Mesendoderm (in vitro differentiated cells): ENCODE measurements at regions not wholly inside any gene's neighbourhood (a gene's known extent, or its start where the extent isn't known, plus 50 kb on each side); places are given as distances from the start of the nearest gene placed in this dataset.

ENCODE experiments used
- DNase-seq: peaks from one replicate; pipeline ENCODE4 v3.0.0; 2013
- H2AK5ac ChIP-seq: 2 replicates; pipeline ENCODE4 v1.6.1; 2013; ENCODE audit warnings: low read length, inconsistent platforms
- H2BK120ac ChIP-seq: 2 replicates; pipeline ENCODE4 v1.6.1; 2013; ENCODE audit warnings: low read depth, mild to moderate bottlenecking, low read length, moderate library complexity, mixed read lengths
- H2BK15ac ChIP-seq: replicated peaks from 2 replicates; pipeline ENCODE4 v1.6.1; 2013; ENCODE audit warnings: low read depth, mild to moderate bottlenecking, moderate library complexity
- H2BK5ac ChIP-seq: 2 replicates; pipeline ENCODE4 v1.6.1; 2013; ENCODE audit warnings: low read length, inconsistent platforms
- H3K18ac ChIP-seq: 2 replicates; pipeline ENCODE4 v1.6.1; 2013; ENCODE audit warnings: mild to moderate bottlenecking, low read length, mixed read lengths
- H3K23ac ChIP-seq: one replicate; pipeline ENCODE4 v1.6.1; 2013; ENCODE audit warnings: low read length
- H3K27ac ChIP-seq: 2 replicates; pipeline ENCODE4 v1.5.1; 2013; ENCODE audit warnings: low read depth, mild to moderate bottlenecking, inconsistent platforms, low read length, moderate library complexity
- H3K27me3 ChIP-seq: 2 replicates; pipeline ENCODE4 v1.6.1; 2013; ENCODE audit warnings: low read length, control low read depth, mild to moderate bottlenecking, inconsistent platforms; ENCODE audit not compliant: insufficient read depth, poor library complexity
- H3K36me3 ChIP-seq: 2 replicates; pipeline ENCODE4 v1.6.1; 2013; ENCODE audit warnings: low read length, inconsistent platforms; ENCODE audit not compliant: control insufficient read depth, insufficient read depth
- H3K4ac ChIP-seq: one replicate; pipeline ENCODE4 v1.6.1; 2013; ENCODE audit warnings: low read depth, mild to moderate bottlenecking, low read length, moderate library complexity
- H3K4me1 ChIP-seq: 2 replicates; pipeline ENCODE4 v1.6.1; 2013; ENCODE audit warnings: low read depth, low read length, inconsistent platforms; ENCODE audit not compliant: control insufficient read depth
- H3K4me2 ChIP-seq: 2 replicates; pipeline ENCODE4 v1.6.1; 2013; ENCODE audit warnings: low read length
- H3K4me3 ChIP-seq: 2 replicates; pipeline ENCODE4 v1.5.1; 2013; ENCODE audit warnings: mild to moderate bottlenecking, low read length
- H3K56ac ChIP-seq: one replicate; pipeline ENCODE4 v1.6.1; 2013; ENCODE audit warnings: low read length
- H3K79me1 ChIP-seq: 2 replicates; pipeline ENCODE4 v1.6.1; 2013; ENCODE audit warnings: low read length, inconsistent platforms
- H3K79me2 ChIP-seq: 2 replicates; pipeline ENCODE4 v1.6.1; 2013; ENCODE audit warnings: mild to moderate bottlenecking, low read length; ENCODE audit not compliant: control insufficient read depth, insufficient read depth
- H3K9ac ChIP-seq: 2 replicates; pipeline ENCODE4 v1.6.1; 2013; ENCODE audit warnings: low read length, inconsistent platforms
- H4K5ac ChIP-seq: one replicate; pipeline ENCODE4 v1.6.1; 2013; ENCODE audit warnings: low read length
- H4K8ac ChIP-seq: one replicate; pipeline ENCODE4 v1.6.1; 2013; ENCODE audit warnings: low read depth, mild to moderate bottlenecking, control low read depth, low read length, moderate library complexity
- WGBS: extraction: QIAGEN DNeasy Blood & Tissue Kit; methylation state at CpG from one replicate; pipeline ENCODE4 v1.1.7; 2013; ENCODE audit warnings: low lambda C conversion rate, missing lambda C conversion rate; ENCODE audit not compliant: insufficient coverage; ENCODE audit errors: extremely low coverage; 5-methylcytosine and 5-hydroxymethylcytosine counted together

DNA sequence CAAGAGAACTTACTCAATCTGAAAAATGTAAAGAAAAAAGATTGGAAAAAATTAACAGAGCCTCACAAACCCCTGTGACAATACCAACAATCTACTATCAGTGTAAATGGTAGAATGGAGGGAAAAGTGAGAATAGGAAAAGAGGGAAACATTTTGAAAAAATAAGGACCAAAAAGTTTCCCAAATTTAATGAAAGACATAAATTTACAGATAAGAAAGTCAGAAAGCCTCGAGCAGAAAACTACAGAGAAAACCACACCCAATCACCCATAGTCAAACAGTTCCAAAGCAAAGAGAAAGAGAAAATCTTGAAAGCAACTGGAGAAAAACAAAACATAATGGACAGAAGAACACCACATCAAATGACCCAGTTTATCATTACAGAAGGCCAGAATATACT lies 142.7 kb upstream of the DIO3 start:
- Histone ChIP-seq H3K18ac (no peak overlapping the region), H3K23ac (no peak overlapping the region), H2AK5ac (no peak overlapping the region), H3K4me3 (no peak overlapping the region), H3K79me1 (no peaks in the 10 kb centered on the region), H3K36me3 (no peaks in the 10 kb centered on the region), H3K9ac (no peak overlapping the region), H3K4ac (no peak overlapping the region), H3K4me1 (no peaks in the 10 kb centered on the region), H4K8ac (no peak overlapping the region), H2BK15ac (no peak overlapping the region), H4K5ac (no peak overlapping the region), H2BK120ac (no peak overlapping the region), H3K27ac (no peak overlapping the region), H3K56ac (no peak overlapping the region), H3K4me2 (no peak overlapping the region), H2BK5ac (no peak overlapping the region), H3K27me3 (no peaks in the 10 kb centered on the region), H3K79me2 (no peaks in the 10 kb centered on the region)
- WGBS: no CpG with 5 or more reads among the region's 1 CpG
- no peak for DNase-seq

DNA sequence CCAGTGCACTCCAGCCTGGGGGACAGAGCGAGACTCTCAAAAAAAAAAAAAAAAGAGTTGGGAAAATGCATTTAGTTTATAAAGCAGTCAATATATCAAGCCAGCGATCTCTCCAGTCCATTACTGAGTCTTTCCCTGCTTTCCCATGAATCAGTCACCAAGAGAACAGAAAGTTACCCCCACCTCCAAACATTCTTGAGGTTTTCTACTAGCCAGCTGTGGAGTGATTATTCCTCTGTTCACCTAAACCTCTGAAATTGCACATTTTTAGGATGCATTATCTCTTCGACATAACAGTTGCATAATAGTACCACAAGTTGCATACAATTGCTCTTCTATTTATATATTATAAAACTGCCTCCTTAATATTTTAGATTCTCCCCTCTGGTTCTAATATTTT lies 134.8 kb upstream of the DIO3 start:
- Histone ChIP-seq H3K56ac (no peak overlapping the region), H3K79me1 (no peaks in the 10 kb centered on the region), H3K9ac (no peak overlapping the region), H3K27me3 (no peaks in the 10 kb centered on the region), H3K4ac (no peak overlapping the region), H3K18ac (no peak overlapping the region), H2AK5ac (no peak overlapping the region), H2BK120ac (no peak overlapping the region), H3K79me2 (no peaks in the 10 kb centered on the region), H3K23ac (no peak overlapping the region), H4K8ac (no peak overlapping the region), H3K4me1 (no peaks in the 10 kb centered on the region), H3K4me2 (no peak overlapping the region), H2BK5ac (no peak overlapping the region), H4K5ac (no peak overlapping the region), H3K4me3 (no peak overlapping the region), H2BK15ac (no peak overlapping the region), H3K36me3 (no peaks in the 10 kb centered on the region), H3K27ac (no peak overlapping the region)
- WGBS: no CpG with 5 or more reads among the region's 3 CpGs
- no peak for DNase-seq

DNA sequence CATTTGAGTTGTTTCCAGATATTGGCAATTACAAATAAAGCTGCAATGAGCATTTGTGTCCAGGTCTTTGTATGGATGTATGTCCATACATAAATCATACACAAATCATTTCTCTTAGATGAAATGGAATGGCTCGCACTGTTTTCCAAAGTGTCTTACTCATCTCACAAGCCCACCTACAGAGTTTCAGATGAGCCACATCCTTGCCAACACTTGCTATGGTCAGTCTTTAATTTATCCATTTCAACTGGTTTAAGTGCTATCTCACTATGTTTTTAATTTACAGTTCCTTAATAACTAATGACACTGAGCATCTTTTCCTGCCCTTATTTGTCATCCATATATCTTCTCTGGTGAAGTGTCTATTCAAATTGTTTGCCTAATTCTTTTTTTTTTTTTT lies 132.9 kb upstream of the DIO3 start:
- Histone ChIP-seq H3K4ac (no peak overlapping the region), H3K9ac (no peak overlapping the region), H3K79me2 (no peaks in the 10 kb centered on the region), H3K79me1 (no peaks in the 10 kb centered on the region), H3K4me3 (no peak overlapping the region), H2AK5ac (no peak overlapping the region), H3K56ac (no peak overlapping the region), H3K23ac (no peak overlapping the region), H3K4me1 (no peaks in the 10 kb centered on the region), H3K27ac (no peak overlapping the region), H2BK5ac (no peak overlapping the region), H2BK15ac (no peak overlapping the region), H4K5ac (no peak overlapping the region), H2BK120ac (no peak overlapping the region), H3K36me3 (no peaks in the 10 kb centered on the region), H4K8ac (no peak overlapping the region), H3K4me2 (no peak overlapping the region), H3K27me3 (no peaks in the 10 kb centered on the region), H3K18ac (no peak overlapping the region)
- DNase-seq: no peak
- no CpG with 5 or more reads among the region's 1 CpG for WGBS

DNA sequence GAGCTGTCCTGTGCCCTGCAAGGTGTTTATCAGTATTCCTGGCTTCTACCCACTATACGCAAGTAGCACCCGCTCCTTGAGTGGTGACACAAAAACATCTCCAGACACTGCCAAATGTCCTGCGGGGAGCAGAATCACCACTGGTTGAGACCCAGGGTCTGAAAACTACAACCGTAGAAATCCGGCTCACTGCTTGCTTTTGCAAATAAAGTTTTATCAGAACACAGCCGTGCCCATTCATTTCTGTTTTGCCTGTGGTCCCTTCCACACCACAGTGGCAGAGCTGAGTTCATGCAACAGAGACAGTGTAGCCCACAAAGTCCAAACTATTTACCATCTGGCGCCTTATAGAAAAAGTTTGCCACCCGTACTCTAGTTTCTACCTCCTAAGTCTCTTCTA lies 125.7 kb upstream of the DIO3 start:
- no peak overlapping the region for H3K9ac ChIP-seq
- no peak overlapping the region for H3K23ac ChIP-seq
- no peak overlapping the region for H2BK15ac ChIP-seq
- H3K27me3 ChIP-seq: no peaks in the 10 kb centered on the region
- H2AK5ac ChIP-seq: no peak overlapping the region
- no peaks in the 10 kb centered on the region for H3K36me3 ChIP-seq
- no peak overlapping the region for H3K4me2 ChIP-seq
- no peak overlapping the region for H3K27ac ChIP-seq
- H3K18ac ChIP-seq: no peak overlapping the region
- no peaks in the 10 kb centered on the region for H3K79me2 ChIP-seq
- H2BK5ac ChIP-seq: no peak overlapping the region
- no peak overlapping the region for H3K4me3 ChIP-seq
- no peak overlapping the region for H4K5ac ChIP-seq
- H3K56ac ChIP-seq: no peak overlapping the region
- no peak overlapping the region for H3K4ac ChIP-seq
- no CpG with 5 or more reads among the region's 8 CpGs for WGBS
- DNase-seq: no peak
- H3K79me1 ChIP-seq: no peaks in the 10 kb centered on the region
- H3K4me1 ChIP-seq: no peaks in the 10 kb centered on the region
- no peak overlapping the region for H2BK120ac ChIP-seq
- H4K8ac ChIP-seq: no peak overlapping the region

DNA sequence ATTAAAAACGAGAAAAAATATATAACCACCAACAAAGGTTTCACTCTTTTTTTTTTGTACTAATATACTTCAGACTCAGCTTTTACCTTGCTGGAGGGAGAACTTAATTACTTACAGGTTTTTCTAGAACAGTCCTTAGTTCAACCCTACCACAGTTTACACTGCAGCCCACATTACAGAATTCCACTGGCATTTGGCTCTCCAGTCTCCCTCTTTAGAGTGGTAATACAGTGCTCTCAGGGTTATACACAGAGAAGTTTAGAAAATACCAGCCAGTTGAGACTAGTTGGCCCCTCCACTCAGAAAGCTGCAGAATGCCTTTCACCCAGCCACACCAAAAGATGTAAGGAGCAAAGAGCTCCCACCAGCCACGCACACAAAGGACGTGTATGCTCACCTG lies 122.3 kb upstream of the DIO3 start:
- no peak overlapping the region for H3K4me2 ChIP-seq
- H3K23ac ChIP-seq: no peak overlapping the region
- H3K56ac ChIP-seq: no peak overlapping the region
- no CpG with 5 or more reads among the region's 3 CpGs for WGBS
- H3K27me3 ChIP-seq: no peaks in the 10 kb centered on the region
- no peak for DNase-seq
- no peaks in the 10 kb centered on the region for H3K79me2 ChIP-seq
- H2BK5ac ChIP-seq: no peak overlapping the region
- H3K36me3 ChIP-seq: no peaks in the 10 kb centered on the region
- no peak overlapping the region for H4K8ac ChIP-seq
- no peak overlapping the region for H3K4me3 ChIP-seq
- no peak overlapping the region for H2BK120ac ChIP-seq
- H3K9ac ChIP-seq: no peak overlapping the region
- no peak overlapping the region for H2AK5ac ChIP-seq
- H3K18ac ChIP-seq: no peak overlapping the region
- no peak overlapping the region for H3K4ac ChIP-seq
- no peak overlapping the region for H2BK15ac ChIP-seq
- H3K27ac ChIP-seq: no peak overlapping the region
- H4K5ac ChIP-seq: no peak overlapping the region
- no peaks in the 10 kb centered on the region for H3K79me1 ChIP-seq
- H3K4me1 ChIP-seq: no peaks in the 10 kb centered on the region

DNA sequence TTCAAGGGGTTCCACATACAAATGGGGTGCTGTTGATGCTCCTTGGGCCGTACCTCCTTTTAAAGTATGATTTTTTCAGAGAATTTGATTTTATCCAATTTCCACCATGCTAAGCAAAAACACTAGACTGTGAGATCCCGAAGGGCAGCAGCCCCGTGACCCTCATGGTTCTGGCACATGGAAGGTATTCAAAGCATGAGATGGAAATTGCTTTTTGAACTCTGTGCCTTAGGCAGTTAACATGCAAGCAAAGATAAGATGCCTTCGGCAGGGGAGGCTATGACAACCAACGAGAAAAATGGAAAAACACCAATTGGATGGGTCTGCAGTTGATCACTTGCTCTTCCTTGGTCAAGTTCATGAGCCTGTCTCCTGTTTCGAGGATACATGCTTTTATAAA lies 120.8 kb upstream of the DIO3 start:
- H2BK5ac ChIP-seq: no peak overlapping the region
- H3K4me3 ChIP-seq: no peak overlapping the region
- H3K27me3 ChIP-seq: no peaks in the 10 kb centered on the region
- H3K4ac ChIP-seq: no peak overlapping the region
- no peak overlapping the region for H2BK120ac ChIP-seq
- DNase-seq: peak; percentile 53
- no peak overlapping the region for H4K5ac ChIP-seq
- H2AK5ac ChIP-seq: no peak overlapping the region
- H3K4me2 ChIP-seq: no peak overlapping the region
- no peaks in the 10 kb centered on the region for H3K4me1 ChIP-seq
- H3K36me3 ChIP-seq: no peaks in the 10 kb centered on the region
- no peak overlapping the region for H2BK15ac ChIP-seq
- no peak overlapping the region for H3K9ac ChIP-seq
- no peak overlapping the region for H4K8ac ChIP-seq
- no peaks in the 10 kb centered on the region for H3K79me2 ChIP-seq
- no peak overlapping the region for H3K56ac ChIP-seq
- no peak overlapping the region for H3K23ac ChIP-seq
- no peaks in the 10 kb centered on the region for H3K79me1 ChIP-seq
- no CpG with 5 or more reads among the region's 6 CpGs for WGBS
- no peak overlapping the region for H3K27ac ChIP-seq
- H3K18ac ChIP-seq: no peak overlapping the region
